SK-N-SH (cell line): ENCODE measurements at regions not wholly inside any gene's neighbourhood (a gene's known extent, or its start where the extent isn't known, plus 50 kb on each side); places are given as distances from the start of the nearest gene placed in this dataset.

Experiments
- CTCF ChIA-PET: fragments of 300-600, 350-600 bp; formaldehyde crosslinking; extraction: SDS; loops from one replicate; lab custom pipeline; 2021; lab: Yijun Ruan, JAX
- POLR2A ChIA-PET: fragments of 350-600 bp; sonication (Branson Sonifier 250); formaldehyde crosslinking; extraction: SDS; loops from one replicate; lab custom pipeline; 2020; ENCODE audit warnings: antibody characterized with exemption, inconsistent platforms; lab: Yijun Ruan, JAX
- DNase-seq: peaks from one replicate; pipeline ENCODE4 v3.0.0; 2012
- H2AFZ ChIP-seq: fragments of 200-600 bp; sonication (generic); 2 replicates; pipeline ENCODE4 v1.8.1; 2016; ENCODE audit warnings: antibody characterized with exemption, mild to moderate bottlenecking, low read depth
- H3F3A ChIP-seq: fragments of 200-600 bp; sonication (generic); replicated peaks from 2 replicates; pipeline ENCODE3; 2016; ENCODE audit warnings: antibody characterized with exemption, mild to moderate bottlenecking; ENCODE audit not compliant: insufficient read depth
- H3K27ac ChIP-seq, 2 experiments: fragments of 200-500 bp in 1 of 2; fragments of 200-600 bp in 1 of 2; sonication (Bioruptor generic) in 1 of 2; sonication (generic), shearing (Covaris generic) in 1 of 2; 2 replicates each; pipeline versions ENCODE4 v1.5.1 to v1.6.1; 2014 to 2016; ENCODE audit warnings: low read depth in 2 of 2, inconsistent platforms in 1 of 2, low read length in 1 of 2, mild to moderate bottlenecking in 1 of 2, mixed read lengths in 1 of 2
- H3K27me3 ChIP-seq: fragments of 200-600 bp; sonication (generic), shearing (Covaris generic); 2 replicates; pipeline ENCODE4 v1.6.1; 2016; ENCODE audit warnings: mixed run types; ENCODE audit not compliant: insufficient read depth
- H3K36me3 ChIP-seq, 2 experiments: fragments of 200-500 bp in 1 of 2; fragments of 200-600 bp in 1 of 2; sonication (Bioruptor generic) in 1 of 2; sonication (generic) in 1 of 2; replicated peaks in 1 of 2; 2 replicates each; pipeline versions ENCODE3 to v1.5.1; 2014 to 2016; ENCODE audit warnings: low read length in 1 of 2, mild to moderate bottlenecking in 1 of 2; ENCODE audit not compliant: insufficient read depth in 2 of 2, control insufficient read depth in 1 of 2
- H3K4me1 ChIP-seq, 2 experiments: fragments of 200-500 bp in 1 of 2; fragments of 200-600 bp in 1 of 2; sonication (Bioruptor generic) in 1 of 2; sonication (generic), shearing (Covaris generic) in 1 of 2; 2 replicates each; pipeline versions ENCODE4 v1.5.1 to v1.6.1; 2014 to 2016; ENCODE audit warnings: low read depth in 1 of 2, low read length in 1 of 2, mixed run types in 1 of 2; ENCODE audit not compliant: insufficient read depth in 2 of 2, control insufficient read depth in 1 of 2
- H3K4me2 ChIP-seq: fragments of 200-600 bp; sonication (generic), shearing (Covaris generic); 2 replicates; pipeline ENCODE4 v1.6.1; 2017; ENCODE audit warnings: mixed run types
- H3K4me3 ChIP-seq, 2 experiments: fragments of 200-500 bp in 1 of 2; fragments of 200-600 bp in 1 of 2; sonication (Bioruptor generic) in 1 of 2; sonication (generic), shearing (Covaris generic) in 1 of 2; 2 replicates each; pipeline versions ENCODE4 v1.5.1 to v1.8.1; 2014 to 2016; ENCODE audit warnings: low read depth in 2 of 2, inconsistent platforms in 1 of 2, low read length in 1 of 2, mild to moderate bottlenecking in 1 of 2, mixed read lengths in 1 of 2, moderate library complexity in 1 of 2
- H3K79me2 ChIP-seq: fragments of 200-600 bp; sonication (generic); 2 replicates; pipeline ENCODE4 v1.8.1; 2017; ENCODE audit warnings: mild to moderate bottlenecking; ENCODE audit not compliant: insufficient read depth
- H3K9ac ChIP-seq: fragments of 200-600 bp; sonication (generic); 2 replicates; pipeline ENCODE4 v1.6.1; 2017; ENCODE audit warnings: mixed run types
- H3K9me2 ChIP-seq: fragments of 200-600 bp; sonication (generic); 2 replicates; pipeline ENCODE4 v1.6.1; 2017; ENCODE audit warnings: mixed run types
- H3K9me3 ChIP-seq: fragments of 200-600 bp; sonication (generic); 2 replicates; pipeline ENCODE4 v1.6.1; 2017; ENCODE audit warnings: mixed run types, mild to moderate bottlenecking, moderate library complexity
- H4K20me1 ChIP-seq: fragments of 200-600 bp; sonication (generic); 2 replicates; pipeline ENCODE4 v1.6.1; 2017; ENCODE audit warnings: mild to moderate bottlenecking, mixed run types; ENCODE audit not compliant: insufficient read depth
- CHD2 ChIP-seq: fragments of 150-350 bp; IDR thresholded peaks from 2 replicates; pipeline ENCODE4 v1.6.1; 2018; ENCODE audit warnings: low read length; ENCODE audit not compliant: partially characterized antibody
- EZH2phosphoT487 ChIP-seq: fragments of 200-600 bp; sonication (generic); IDR thresholded peaks from 2 replicates; pipeline ENCODE4 v1.6.1; 2017; ENCODE audit warnings: low read depth, mixed run types, mild to moderate bottlenecking, antibody characterized with exemption, moderate library complexity, borderline replicate concordance
- FOSL2 ChIP-seq: IDR thresholded peaks from 2 replicates; pipeline ENCODE4 v1.4.0; 2012; ENCODE audit warnings: low read depth, mild to moderate bottlenecking, moderate library complexity, borderline replicate concordance
- FOXJ3 ChIP-seq: sonication (generic); formaldehyde crosslinking; IDR thresholded peaks from 2 replicates; pipeline ENCODE4 v1.5.1; 2020; ENCODE audit warnings: mild to moderate bottlenecking, missing genetic modification reagents
- FOXM1 ChIP-seq: IDR thresholded peaks from 2 replicates; pipeline ENCODE4 v1.4.0; 2012; ENCODE audit warnings: low read depth, mild to moderate bottlenecking
- GATA2 ChIP-seq: sonication (generic); formaldehyde crosslinking; IDR thresholded peaks from 2 replicates; pipeline ENCODE4 v1.5.0; 2020; ENCODE audit warnings: mild to moderate bottlenecking, missing genetic modification reagents
- JUND ChIP-seq: IDR thresholded peaks from 2 replicates; pipeline ENCODE4 v1.4.0; 2012
- MXI1 ChIP-seq: IDR thresholded peaks from 2 replicates; pipeline ENCODE4 v1.6.1; 2012; ENCODE audit warnings: mild to moderate bottlenecking, low read depth, low read length, improper control_type of control experiment
- NFIC ChIP-seq: IDR thresholded peaks from 2 replicates; pipeline ENCODE4 v1.4.0; 2012; ENCODE audit warnings: borderline replicate concordance
- NRF1 ChIP-seq: IDR thresholded peaks from 2 replicates; pipeline ENCODE4 v1.6.1; 2012; ENCODE audit warnings: low read depth, mild to moderate bottlenecking, low read length
- RAD21 ChIP-seq: IDR thresholded peaks from 2 replicates; pipeline ENCODE4 v1.6.1; 2012; ENCODE audit warnings: mild to moderate bottlenecking, low read length
- RCOR1 ChIP-seq: fragments of 150-350 bp; IDR thresholded peaks from 2 replicates; pipeline ENCODE4 v1.6.1; 2017; ENCODE audit warnings: antibody characterized with exemption, low read length
- RFX5 ChIP-seq: IDR thresholded peaks from 2 replicates; pipeline ENCODE4 v1.6.1; 2012; ENCODE audit warnings: mild to moderate bottlenecking, improper control_type of control experiment, low read length
- TEAD4 ChIP-seq: IDR thresholded peaks from 2 replicates; pipeline ENCODE4 v1.4.0; 2012; ENCODE audit warnings: mild to moderate bottlenecking, borderline replicate concordance; ENCODE audit not compliant: insufficient read depth
- WGBS: methylation state at CpG from one replicate; pipeline ENCODE4 v1.1.6; 2017; ENCODE audit warnings: low lambda C conversion rate; 5-methylcytosine and 5-hydroxymethylcytosine counted together
- TF ChIP-seq, protein P1 (sequence below): IDR thresholded peaks from 2 replicates; pipeline ENCODE4 v1.4.0; 2012; ENCODE audit warnings: low read depth, borderline replicate concordance
- TF ChIP-seq, protein P2 (sequence below): fragments of 200-600 bp; sonication (generic); IDR thresholded peaks from 2 replicates; pipeline ENCODE4 v1.6.1; 2017; ENCODE audit warnings: antibody characterized with exemption, mild to moderate bottlenecking, moderate library complexity
- TF ChIP-seq, protein P3 (sequence below): IDR thresholded peaks from 2 replicates; pipeline ENCODE4 v1.6.1; 2012; ENCODE audit warnings: mild to moderate bottlenecking, low read depth, low read length, moderate library complexity
- TF ChIP-seq, protein P4 (sequence below): IDR thresholded peaks from 2 replicates; pipeline ENCODE4 v1.4.0; 2012; ENCODE audit warnings: low read depth, borderline replicate concordance

DNA sequence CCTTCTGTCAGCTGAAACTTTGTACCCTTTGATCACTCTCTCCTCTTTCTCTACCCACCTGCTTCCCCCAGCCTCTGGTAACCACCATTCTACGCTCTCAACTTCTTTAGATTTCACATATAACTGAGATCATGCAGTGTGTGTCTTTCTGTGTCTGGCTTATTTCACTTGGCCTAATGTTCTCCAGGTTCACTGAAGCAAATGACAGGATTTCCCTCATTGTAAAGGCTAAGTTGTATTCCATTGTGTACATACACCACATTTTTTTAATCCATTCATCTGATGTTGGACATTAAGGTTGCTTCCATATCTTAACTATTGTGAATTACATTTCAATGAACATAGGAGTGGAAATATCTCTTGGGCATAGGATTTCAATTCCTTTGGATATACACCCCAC is 207.6 kb downstream of the MIAT start (continued):
- TF ChIP-seq, protein P1, sequence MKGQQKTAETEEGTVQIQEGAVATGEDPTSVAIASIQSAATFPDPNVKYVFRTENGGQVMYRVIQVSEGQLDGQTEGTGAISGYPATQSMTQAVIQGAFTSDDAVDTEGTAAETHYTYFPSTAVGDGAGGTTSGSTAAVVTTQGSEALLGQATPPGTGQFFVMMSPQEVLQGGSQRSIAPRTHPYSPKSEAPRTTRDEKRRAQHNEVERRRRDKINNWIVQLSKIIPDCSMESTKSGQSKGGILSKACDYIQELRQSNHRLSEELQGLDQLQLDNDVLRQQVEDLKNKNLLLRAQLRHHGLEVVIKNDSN: no peak
- TF ChIP-seq, protein P2, sequence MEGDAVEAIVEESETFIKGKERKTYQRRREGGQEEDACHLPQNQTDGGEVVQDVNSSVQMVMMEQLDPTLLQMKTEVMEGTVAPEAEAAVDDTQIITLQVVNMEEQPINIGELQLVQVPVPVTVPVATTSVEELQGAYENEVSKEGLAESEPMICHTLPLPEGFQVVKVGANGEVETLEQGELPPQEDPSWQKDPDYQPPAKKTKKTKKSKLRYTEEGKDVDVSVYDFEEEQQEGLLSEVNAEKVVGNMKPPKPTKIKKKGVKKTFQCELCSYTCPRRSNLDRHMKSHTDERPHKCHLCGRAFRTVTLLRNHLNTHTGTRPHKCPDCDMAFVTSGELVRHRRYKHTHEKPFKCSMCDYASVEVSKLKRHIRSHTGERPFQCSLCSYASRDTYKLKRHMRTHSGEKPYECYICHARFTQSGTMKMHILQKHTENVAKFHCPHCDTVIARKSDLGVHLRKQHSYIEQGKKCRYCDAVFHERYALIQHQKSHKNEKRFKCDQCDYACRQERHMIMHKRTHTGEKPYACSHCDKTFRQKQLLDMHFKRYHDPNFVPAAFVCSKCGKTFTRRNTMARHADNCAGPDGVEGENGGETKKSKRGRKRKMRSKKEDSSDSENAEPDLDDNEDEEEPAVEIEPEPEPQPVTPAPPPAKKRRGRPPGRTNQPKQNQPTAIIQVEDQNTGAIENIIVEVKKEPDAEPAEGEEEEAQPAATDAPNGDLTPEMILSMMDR: no peak
- TF ChIP-seq, protein P3, sequence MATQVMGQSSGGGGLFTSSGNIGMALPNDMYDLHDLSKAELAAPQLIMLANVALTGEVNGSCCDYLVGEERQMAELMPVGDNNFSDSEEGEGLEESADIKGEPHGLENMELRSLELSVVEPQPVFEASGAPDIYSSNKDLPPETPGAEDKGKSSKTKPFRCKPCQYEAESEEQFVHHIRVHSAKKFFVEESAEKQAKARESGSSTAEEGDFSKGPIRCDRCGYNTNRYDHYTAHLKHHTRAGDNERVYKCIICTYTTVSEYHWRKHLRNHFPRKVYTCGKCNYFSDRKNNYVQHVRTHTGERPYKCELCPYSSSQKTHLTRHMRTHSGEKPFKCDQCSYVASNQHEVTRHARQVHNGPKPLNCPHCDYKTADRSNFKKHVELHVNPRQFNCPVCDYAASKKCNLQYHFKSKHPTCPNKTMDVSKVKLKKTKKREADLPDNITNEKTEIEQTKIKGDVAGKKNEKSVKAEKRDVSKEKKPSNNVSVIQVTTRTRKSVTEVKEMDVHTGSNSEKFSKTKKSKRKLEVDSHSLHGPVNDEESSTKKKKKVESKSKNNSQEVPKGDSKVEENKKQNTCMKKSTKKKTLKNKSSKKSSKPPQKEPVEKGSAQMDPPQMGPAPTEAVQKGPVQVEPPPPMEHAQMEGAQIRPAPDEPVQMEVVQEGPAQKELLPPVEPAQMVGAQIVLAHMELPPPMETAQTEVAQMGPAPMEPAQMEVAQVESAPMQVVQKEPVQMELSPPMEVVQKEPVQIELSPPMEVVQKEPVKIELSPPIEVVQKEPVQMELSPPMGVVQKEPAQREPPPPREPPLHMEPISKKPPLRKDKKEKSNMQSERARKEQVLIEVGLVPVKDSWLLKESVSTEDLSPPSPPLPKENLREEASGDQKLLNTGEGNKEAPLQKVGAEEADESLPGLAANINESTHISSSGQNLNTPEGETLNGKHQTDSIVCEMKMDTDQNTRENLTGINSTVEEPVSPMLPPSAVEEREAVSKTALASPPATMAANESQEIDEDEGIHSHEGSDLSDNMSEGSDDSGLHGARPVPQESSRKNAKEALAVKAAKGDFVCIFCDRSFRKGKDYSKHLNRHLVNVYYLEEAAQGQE: no peak
- TF ChIP-seq FOXM1 (no peak), MXI1 (no peak), RFX5 (no peak)

- peaks cover 15% of the 10 kb centered on the region for H3F3A ChIP-seq
- peaks cover 0 to 18% of the 10 kb centered on the region in 2 experiments; a peak in 2 of 4 replicates for H3K4me1 ChIP-seq
- no peak overlapping the region for H3K4me2 ChIP-seq
- H3K36me3 ChIP-seq: no peaks in the 10 kb centered on the region
- H3K27ac ChIP-seq: no peak overlapping the region
- no peak overlapping the region for H3K4me3 ChIP-seq
- H3K79me2 ChIP-seq: no peaks in the 10 kb centered on the region
- CTCF ChIA-PET: no interaction called here
- no peak overlapping the region for H2AFZ ChIP-seq
- no peaks in the 10 kb centered on the region for H4K20me1 ChIP-seq
- no peaks in the 10 kb centered on the region for H3K9me2 ChIP-seq
- no peaks in the 10 kb centered on the region for H3K27me3 ChIP-seq
- no peaks in the 10 kb centered on the region for H3K9me3 ChIP-seq
- 81% methylated on average over 4 of the region's 4 CpGs for WGBS
- POLR2A ChIA-PET: no interaction called here
- DNase-seq: no peak
- H3K9ac ChIP-seq: no peak overlapping the region
- TF ChIP-seq RFX5 (no peak), EZH2phosphoT487 (no peak), RAD21 (no peak), FOXJ3 (no peak), CHD2 (no peak), NFIC (no peak), RCOR1 (no peak), JUND (no peak), FOSL2 (no peak), TEAD4 (no peak), GATA2 (no peak), NRF1 (no peak)
- TF ChIP-seq, protein P3: no peak
- TF ChIP-seq, protein P4, sequence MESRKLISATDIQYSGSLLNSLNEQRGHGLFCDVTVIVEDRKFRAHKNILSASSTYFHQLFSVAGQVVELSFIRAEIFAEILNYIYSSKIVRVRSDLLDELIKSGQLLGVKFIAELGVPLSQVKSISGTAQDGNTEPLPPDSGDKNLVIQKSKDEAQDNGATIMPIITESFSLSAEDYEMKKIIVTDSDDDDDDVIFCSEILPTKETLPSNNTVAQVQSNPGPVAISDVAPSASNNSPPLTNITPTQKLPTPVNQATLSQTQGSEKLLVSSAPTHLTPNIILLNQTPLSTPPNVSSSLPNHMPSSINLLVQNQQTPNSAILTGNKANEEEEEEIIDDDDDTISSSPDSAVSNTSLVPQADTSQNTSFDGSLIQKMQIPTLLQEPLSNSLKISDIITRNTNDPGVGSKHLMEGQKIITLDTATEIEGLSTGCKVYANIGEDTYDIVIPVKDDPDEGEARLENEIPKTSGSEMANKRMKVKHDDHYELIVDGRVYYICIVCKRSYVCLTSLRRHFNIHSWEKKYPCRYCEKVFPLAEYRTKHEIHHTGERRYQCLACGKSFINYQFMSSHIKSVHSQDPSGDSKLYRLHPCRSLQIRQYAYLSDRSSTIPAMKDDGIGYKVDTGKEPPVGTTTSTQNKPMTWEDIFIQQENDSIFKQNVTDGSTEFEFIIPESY: no peak
- TF ChIP-seq, protein P1: no peak
These were observed 226.0 kb downstream of the MIAT start for GRCh38 chr22:26883393-26883792.
